Upper lobe of right lung (tissue), 1 donor: ENCODE measurements at regions not wholly inside any gene's neighbourhood (a gene's known extent, or its start where the extent isn't known, plus 50 kb on each side); places are given as distances from the start of the nearest gene placed in this dataset.

Experiments used
- ATAC-seq: fragments of 200-7000 bp; cut with Tn5 transposase; one replicate; pipeline ENCODE4 v1.9.1; 2020; ENCODE audit warnings: mild to moderate bottlenecking, moderate library complexity
- DNase-seq: peaks from one replicate; pipeline ENCODE4 v3.0.0-alpha.2; 2020
- H3K27ac ChIP-seq: fragments of 200-600 bp; one replicate; pipeline ENCODE4 v1.8.0; 2022
- H3K27me3 ChIP-seq: fragments of 200-600 bp; one replicate; pipeline ENCODE4 v1.8.0; 2022; ENCODE audit warnings: mild to moderate bottlenecking
- H3K36me3 ChIP-seq: fragments of 200-600 bp; one replicate; pipeline ENCODE4 v1.8.0; 2022
- H3K4me1 ChIP-seq: fragments of 200-600 bp; one replicate; pipeline ENCODE4 v1.8.0; 2022
- H3K4me3 ChIP-seq: fragments of 200-600 bp; one replicate; pipeline ENCODE4 v1.8.0; 2022; ENCODE audit warnings: mild to moderate bottlenecking
- H3K9me3 ChIP-seq: fragments of 200-600 bp; one replicate; pipeline ENCODE4 v1.8.0; 2022
- intact Hi-C: fragments of 100-400 bp; cut with DNase I; formaldehyde crosslinking; loops from one replicate; pipeline ENCODE4 v1.11.0; 2022
- TF ChIP-seq, protein P1 (sequence below): fragments of 200-600 bp; IDR thresholded peaks from one replicate; pipeline ENCODE4 v1.8.0; 2022; ENCODE audit warnings: antibody characterized with exemption
- donor health status: DM: no; HTN: yes; CAD: no; lungs with severe emphysema.

DNA sequence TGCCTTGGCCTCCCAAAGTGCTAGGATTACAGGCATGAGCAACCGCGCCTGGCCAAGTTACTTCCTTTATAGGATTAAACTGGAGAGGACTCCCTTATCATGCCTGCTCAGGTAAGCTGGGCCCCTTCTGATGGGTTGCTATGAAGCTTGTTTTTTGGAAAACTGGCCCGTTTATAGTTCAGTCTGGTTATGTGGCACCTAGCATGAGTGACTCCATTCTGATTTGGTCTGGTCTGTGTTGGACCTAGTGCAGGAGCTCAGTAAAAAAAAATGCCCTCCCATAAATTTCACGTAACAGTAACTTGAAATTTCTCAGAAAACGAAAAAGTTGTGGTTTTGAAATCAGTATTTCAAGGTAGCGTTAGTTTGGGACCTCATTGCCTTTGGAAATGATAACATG lies 448.4 kb downstream of the HACE1 start:
- H3K27me3 ChIP-seq = no peaks in the 10 kb centered on the region
- H3K4me1 ChIP-seq = no peaks in the 10 kb centered on the region
- no peak overlapping the region for H3K27ac ChIP-seq
- H3K36me3 ChIP-seq = no peaks in the 10 kb centered on the region
- no peaks in the 10 kb centered on the region for H3K9me3 ChIP-seq
- intact Hi-C loops = no loop called here
- no peak for DNase-seq
- H3K4me3 ChIP-seq = no peak overlapping the region
- TF ChIP-seq, protein P1, sequence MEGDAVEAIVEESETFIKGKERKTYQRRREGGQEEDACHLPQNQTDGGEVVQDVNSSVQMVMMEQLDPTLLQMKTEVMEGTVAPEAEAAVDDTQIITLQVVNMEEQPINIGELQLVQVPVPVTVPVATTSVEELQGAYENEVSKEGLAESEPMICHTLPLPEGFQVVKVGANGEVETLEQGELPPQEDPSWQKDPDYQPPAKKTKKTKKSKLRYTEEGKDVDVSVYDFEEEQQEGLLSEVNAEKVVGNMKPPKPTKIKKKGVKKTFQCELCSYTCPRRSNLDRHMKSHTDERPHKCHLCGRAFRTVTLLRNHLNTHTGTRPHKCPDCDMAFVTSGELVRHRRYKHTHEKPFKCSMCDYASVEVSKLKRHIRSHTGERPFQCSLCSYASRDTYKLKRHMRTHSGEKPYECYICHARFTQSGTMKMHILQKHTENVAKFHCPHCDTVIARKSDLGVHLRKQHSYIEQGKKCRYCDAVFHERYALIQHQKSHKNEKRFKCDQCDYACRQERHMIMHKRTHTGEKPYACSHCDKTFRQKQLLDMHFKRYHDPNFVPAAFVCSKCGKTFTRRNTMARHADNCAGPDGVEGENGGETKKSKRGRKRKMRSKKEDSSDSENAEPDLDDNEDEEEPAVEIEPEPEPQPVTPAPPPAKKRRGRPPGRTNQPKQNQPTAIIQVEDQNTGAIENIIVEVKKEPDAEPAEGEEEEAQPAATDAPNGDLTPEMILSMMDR = no peak
- ATAC-seq = no peak

DNA sequence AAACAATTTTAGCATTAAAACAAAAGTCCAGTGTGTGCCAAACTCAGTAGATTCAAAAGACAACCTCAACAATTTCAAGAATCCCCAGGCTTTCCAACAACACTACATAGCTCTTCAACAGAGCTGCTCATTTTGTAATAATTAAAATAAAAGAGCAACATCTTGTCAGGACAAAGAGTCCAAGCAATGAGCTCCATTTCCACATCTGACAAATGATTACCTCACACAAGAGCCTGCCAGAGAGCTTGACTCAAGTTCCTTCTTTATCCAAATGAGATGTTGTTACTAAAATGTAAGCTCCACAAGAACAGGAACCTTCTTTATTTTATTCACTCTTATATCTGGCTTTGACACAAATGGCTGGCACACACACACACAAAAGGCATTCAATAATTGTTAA lies 449.8 kb downstream of the HACE1 start:
- TF ChIP-seq, protein P1 = no peak
- intact Hi-C loops = no loop called here
- DNase-seq = no peak

DNA sequence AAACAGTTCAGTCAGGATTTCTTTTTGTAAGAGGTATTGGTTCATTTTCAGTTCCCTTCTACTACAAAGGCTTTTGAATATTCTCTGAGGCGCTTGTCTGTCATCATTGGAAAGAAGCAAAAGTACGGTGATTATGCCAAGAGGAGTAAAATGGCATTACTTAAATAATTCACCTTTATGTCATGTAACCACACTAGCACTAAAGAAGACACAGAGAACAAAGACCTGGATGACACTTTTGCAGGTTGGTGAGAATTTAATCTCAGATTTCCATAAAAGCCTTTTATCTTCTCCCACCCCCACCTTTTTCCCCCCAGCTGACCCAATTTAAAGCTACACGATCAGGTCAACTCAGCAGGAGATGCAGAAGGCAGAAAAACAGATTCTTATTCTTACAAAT lies 451.8 kb downstream of the HACE1 start:
- DNase-seq (no peak), ATAC-seq (no peak)
- Histone ChIP-seq H3K9me3 (no peaks in the 10 kb centered on the region), H3K36me3 (no peaks in the 10 kb centered on the region), H3K4me3 (no peak overlapping the region), H3K27me3 (no peaks in the 10 kb centered on the region), H3K4me1 (no peaks in the 10 kb centered on the region), H3K27ac (no peak overlapping the region)
- TF ChIP-seq, protein P1 = no peak
- intact Hi-C loops = no loop called here

More for the DNA sequence above, 449.8 kb downstream of the HACE1 start:
- Histone ChIP-seq H3K4me3 (no peak overlapping the region), H3K27ac (no peak overlapping the region), H3K27me3 (no peaks in the 10 kb centered on the region), H3K9me3 (no peaks in the 10 kb centered on the region), H3K4me1 (no peaks in the 10 kb centered on the region), H3K36me3 (no peaks in the 10 kb centered on the region)
- no peak for ATAC-seq

DNA sequence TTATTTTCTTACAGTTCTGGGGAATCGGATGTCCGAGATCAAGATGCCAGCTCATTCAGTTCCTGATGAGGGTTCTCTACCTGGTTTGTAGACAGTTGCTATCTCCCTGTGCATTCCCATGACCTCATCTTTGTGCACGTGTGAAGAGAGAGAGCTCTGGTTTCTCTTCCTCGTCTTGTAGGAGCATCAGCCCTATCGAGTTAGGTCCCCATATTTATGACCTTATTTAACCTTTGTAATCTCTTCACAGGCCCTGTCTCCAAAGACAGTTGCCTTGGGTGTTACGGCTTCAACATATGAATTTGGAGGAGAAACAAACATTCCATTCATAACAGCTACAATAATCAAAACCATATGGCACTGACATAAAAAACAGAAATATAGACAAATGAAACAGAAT lies 455.3 kb downstream of the HACE1 start:
- ATAC-seq (no peak), DNase-seq (no peak)
- intact Hi-C loops = no loop called here
- Histone ChIP-seq H3K36me3 (no peaks in the 10 kb centered on the region), H3K4me1 (no peaks in the 10 kb centered on the region), H3K9me3 (no peaks in the 10 kb centered on the region), H3K27ac (no peak overlapping the region), H3K27me3 (no peaks in the 10 kb centered on the region), H3K4me3 (no peak overlapping the region)
- TF ChIP-seq, protein P1 = no peak

DNA sequence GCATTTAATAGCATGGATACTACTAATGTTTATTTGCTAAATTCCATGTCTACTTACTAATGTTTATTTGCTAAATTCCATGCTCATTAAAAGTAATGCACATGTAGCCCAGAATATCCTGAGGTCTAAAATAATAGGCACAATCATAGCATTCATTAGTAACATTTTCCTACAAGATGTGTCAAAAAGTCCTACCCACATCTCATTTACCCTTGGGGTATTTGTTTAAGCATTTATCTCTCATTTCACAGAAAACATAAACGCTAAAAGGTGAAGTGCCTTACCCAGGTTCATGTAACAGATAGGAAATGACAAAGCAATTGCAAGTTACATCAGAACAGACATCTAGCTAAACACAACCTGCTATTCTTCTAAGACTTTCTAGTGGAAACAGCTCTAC lies 457.1 kb downstream of the HACE1 start:
- ATAC-seq (no peak), DNase-seq (no peak)

DNA sequence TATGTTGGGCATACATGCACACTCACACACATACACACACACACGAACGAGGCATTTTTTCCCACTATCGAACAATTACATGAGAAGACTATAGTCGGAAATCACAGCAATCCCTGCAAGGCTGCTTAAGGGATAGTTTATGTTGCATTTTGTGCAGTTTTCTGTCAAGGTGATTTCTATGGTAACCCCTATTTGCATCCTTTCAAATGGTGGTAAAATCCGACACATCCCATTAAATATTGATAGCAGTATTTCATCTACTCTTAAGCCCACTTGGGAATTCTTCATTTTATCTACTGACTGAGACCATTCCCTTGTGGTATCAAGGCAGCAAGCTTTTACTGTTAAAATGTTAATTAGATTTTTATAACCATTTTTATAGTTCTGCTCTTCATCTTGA lies 457.8 kb downstream of the HACE1 start:
- Histone ChIP-seq H3K4me3 (no peak overlapping the region), H3K4me1 (no peaks in the 10 kb centered on the region), H3K36me3 (no peaks in the 10 kb centered on the region), H3K27me3 (no peaks in the 10 kb centered on the region), H3K9me3 (no peaks in the 10 kb centered on the region), H3K27ac (no peak overlapping the region)
- no peak for ATAC-seq
- intact Hi-C loops = no loop called here
- DNase-seq = no peak
- TF ChIP-seq, protein P1 = no peak

More for the DNA sequence above, 457.1 kb downstream of the HACE1 start:
- no peaks in the 10 kb centered on the region for H3K4me1 ChIP-seq
- H3K27me3 ChIP-seq = no peaks in the 10 kb centered on the region
- H3K36me3 ChIP-seq = no peaks in the 10 kb centered on the region
- H3K27ac ChIP-seq = no peak overlapping the region
- H3K9me3 ChIP-seq = no peaks in the 10 kb centered on the region
- TF ChIP-seq, protein P1 = no peak
- intact Hi-C loops = no loop called here
- no peak overlapping the region for H3K4me3 ChIP-seq
